HEK293T (cell line): ENCODE measurements at regions not wholly inside any gene's neighbourhood (a gene's known extent, or its start where the extent isn't known, plus 50 kb on each side); places are given as distances from the start of the nearest gene placed in this dataset.

Experiments used
- CTCF ChIA-PET: fragments of 350-600 bp; formaldehyde crosslinking; extraction: SDS; loops from one replicate; lab custom pipeline; 2021; ENCODE audit warnings: antibody characterized with exemption, inconsistent platforms; lab: Yijun Ruan, JAX
- POLR2A ChIA-PET: fragments of 350-600 bp; formaldehyde crosslinking; extraction: SDS; loops from one replicate; lab custom pipeline; 2020; ENCODE audit warnings: antibody characterized with exemption, inconsistent platforms; lab: Yijun Ruan, JAX
- DNase-seq: peaks from one replicate; pipeline ENCODE4 v3.0.0; 2012; ENCODE audit warnings: mixed read lengths; ENCODE audit errors: extremely low spot score
- ARNT ChIP-seq: fragments of 450-650 bp; IDR thresholded peaks from 2 replicates; pipeline ENCODE4 v1.6.1; 2017; ENCODE audit warnings: mild to moderate bottlenecking
- BHLHE40 ChIP-seq: fragments of 450-650 bp; IDR thresholded peaks from 2 replicates; pipeline ENCODE4 v1.6.1; 2016; ENCODE audit warnings: mild to moderate bottlenecking, moderate library complexity, borderline replicate concordance
- CTBP1 ChIP-seq: fragments of 450-650 bp; IDR thresholded peaks from 2 replicates; pipeline ENCODE4 v1.6.1; 2016; ENCODE audit warnings: borderline replicate concordance
- ELF4 ChIP-seq: fragments of 450-650 bp; IDR thresholded peaks from 2 replicates; pipeline ENCODE4 v1.6.1; 2017; ENCODE audit warnings: antibody characterized with exemption
- FOXA1 ChIP-seq: fragments of 450-650 bp; IDR thresholded peaks from 2 replicates; pipeline ENCODE4 v1.6.1; 2016; ENCODE audit warnings: mild to moderate bottlenecking
- FOXK2 ChIP-seq: fragments of 450-650 bp; IDR thresholded peaks from 2 replicates; pipeline ENCODE4 v1.6.1; 2016; ENCODE audit warnings: mild to moderate bottlenecking
- FOXM1 ChIP-seq: fragments of 450-650 bp; IDR thresholded peaks from 2 replicates; pipeline ENCODE4 v1.6.1; 2017; ENCODE audit warnings: mild to moderate bottlenecking, borderline replicate concordance
- HDGF ChIP-seq: fragments of 450-650 bp; IDR thresholded peaks from 2 replicates; pipeline ENCODE4 v1.6.1; 2017; ENCODE audit warnings: antibody characterized with exemption, borderline replicate concordance
- L3MBTL2 ChIP-seq: fragments of 450-650 bp; conservative IDR thresholded peaks from 2 replicates; pipeline ENCODE4 v1.6.1; 2016; ENCODE audit warnings: mild to moderate bottlenecking
- LEF1 ChIP-seq: fragments of 450-650 bp; IDR thresholded peaks from 2 replicates; pipeline ENCODE4 v1.6.1; 2017; ENCODE audit warnings: mild to moderate bottlenecking, borderline replicate concordance
- NFRKB ChIP-seq: fragments of 450-650 bp; IDR thresholded peaks from 2 replicates; pipeline ENCODE4 v1.6.1; 2016; ENCODE audit warnings: mild to moderate bottlenecking, moderate library complexity
- PKNOX1 ChIP-seq: fragments of 450-650 bp; IDR thresholded peaks from 2 replicates; pipeline ENCODE4 v1.6.1; 2016
- SP1 ChIP-seq: fragments of 450-650 bp; IDR thresholded peaks from 2 replicates; pipeline ENCODE4 v1.6.1; 2017
- SUZ12 ChIP-seq: fragments of 450-650 bp; IDR thresholded peaks from 2 replicates; pipeline ENCODE4 v1.6.1; 2016; ENCODE audit warnings: mild to moderate bottlenecking
- TARDBP ChIP-seq: fragments of 450-650 bp; IDR thresholded peaks from 2 replicates; pipeline ENCODE4 v1.6.1; 2016
- ZNF384 ChIP-seq: fragments of 450-650 bp; IDR thresholded peaks from 2 replicates; pipeline ENCODE4 v1.6.1; 2016

GRCh38 chr5:145689235-145689634 is 145.9 kb downstream of the PRELID2 start:
- ChIA-PET CTCF (interaction anchor here (1.0 to 1.1 kb wide), 2 partner anchors 9 to 30 kb away, joined by 3 to 4 read pairs; no protein-coding TSS in a partner anchor), POLR2A (interaction anchor here (1.1 kb wide), 1 partner anchor 9 kb away, joined by 3 read pairs; no protein-coding TSS in a partner anchor)
- no peak for DNase-seq
- TF ChIP-seq ELF4 = no peak
- TF ChIP-seq ARNT = no peak
- no peak for TF ChIP-seq TARDBP
- no peak for TF ChIP-seq SUZ12
- no peak for TF ChIP-seq HDGF
- TF ChIP-seq FOXK2 = no peak
- TF ChIP-seq NFRKB = no peak
- TF ChIP-seq L3MBTL2 = no peak
- no peak for TF ChIP-seq SP1
- no peak for TF ChIP-seq PKNOX1
- no peak for TF ChIP-seq ZNF384
- TF ChIP-seq FOXA1 = no peak

GRCh38 chr5:145687943-145688342 is 147.2 kb downstream of the PRELID2 start:
- TF ChIP-seq FOXA1 (no peak), ARNT (no peak), CTBP1 (no peak), NFRKB (no peak), PKNOX1 (no peak), FOXK2 (no peak), ZNF384 (no peak), ELF4 (no peak), FOXM1 (no peak), L3MBTL2 (no peak), BHLHE40 (no peak), SUZ12 (no peak), SP1 (no peak), LEF1 (no peak), TARDBP (no peak)
- POLR2A ChIA-PET = no interaction called here
- CTCF ChIA-PET = no interaction called here
- DNase-seq = no peak

- TF ChIP-seq ELF4 = no peak
- no peak for TF ChIP-seq PKNOX1
- no peak for TF ChIP-seq BHLHE40
- no peak for TF ChIP-seq NFRKB
- no peak for TF ChIP-seq CTBP1
- TF ChIP-seq FOXK2 = no peak
- no peak for TF ChIP-seq SUZ12
- TF ChIP-seq SP1 = no peak
- no peak for TF ChIP-seq FOXA1
- no peak for TF ChIP-seq HDGF
- TF ChIP-seq ZNF384 = no peak
- TF ChIP-seq FOXM1 = no peak
- TF ChIP-seq L3MBTL2 = no peak
- ChIA-PET CTCF (no interaction called here), POLR2A (no interaction called here)
- DNase-seq = no peak
Measured at GRCh38 chr5:145685417-145685816, 149.7 kb downstream of the PRELID2 start.

GRCh38 chr5:145683431-145683830 is 151.7 kb downstream of the PRELID2 start:
- TF ChIP-seq ZNF384 (no peak), PKNOX1 (no peak), FOXK2 (no peak), CTBP1 (no peak), ELF4 (no peak), FOXM1 (no peak), SUZ12 (no peak), BHLHE40 (no peak), L3MBTL2 (no peak), FOXA1 (no peak), HDGF (no peak), TARDBP (no peak), LEF1 (no peak), ARNT (no peak), NFRKB (no peak), SP1 (no peak)
- no peak for DNase-seq
- ChIA-PET CTCF (interaction anchor here (0.7 to 0.8 kb wide), 2 partner anchors 36 to 143 kb away, joined by 3 read pairs; no protein-coding TSS in a partner anchor), POLR2A (no interaction called here)

GRCh38 chr5:145682197-145682899 is 152.8 kb downstream of the PRELID2 start:
- DNase-seq = no peak
- CTCF ChIA-PET = interaction anchor here (0.6 to 1.1 kb wide), 9 partner anchors 10 to 606 kb away, joined by 3 to 5 read pairs (median 4); no protein-coding TSS in a partner anchor
- TF ChIP-seq LEF1 (no peak), NFRKB (no peak), PKNOX1 (no peak), FOXM1 (no peak), HDGF (no peak), TARDBP (no peak)
- POLR2A ChIA-PET = no interaction called here
